Natural killer cell (primary cell): ENCODE measurements at regions not wholly inside any gene's neighbourhood (a gene's known extent, or its start where the extent isn't known, plus 50 kb on each side); places are given as distances from the start of the nearest gene placed in this dataset.

Experiments
- ATAC-seq, 3 donors: fragments of 150-1000 bp in 2 of 3; fragments of 200-7000 bp in 1 of 3; cut with Tn5 transposase; 1 replicate in 1 of 3; 2 replicates in 2 of 3; pipeline ENCODE4 v1.10.0; 2021; ENCODE audit warnings: mild to moderate bottlenecking in 2 of 3, moderate library complexity in 2 of 3
- DNase-seq, 2 donors: peaks; one replicate each; pipeline versions ENCODE4 v3.0.0 to v3.0.0-alpha.2; 2013 to 2021; ENCODE audit warnings: mixed read lengths in 1 of 2
- H3K27ac ChIP-seq: one replicate; pipeline ENCODE4 v1.5.1; 2013; ENCODE audit warnings: mild to moderate bottlenecking, low read length
- H3K27me3 ChIP-seq: one replicate; pipeline ENCODE4 v1.6.1; 2013; ENCODE audit warnings: low read length; ENCODE audit not compliant: control insufficient read depth, insufficient read depth
- H3K36me3 ChIP-seq: one replicate; pipeline ENCODE4 v1.6.1; 2013; ENCODE audit warnings: low read length; ENCODE audit not compliant: control insufficient read depth, insufficient read depth
- H3K4me1 ChIP-seq: one replicate; pipeline ENCODE4 v1.6.1; 2013; ENCODE audit warnings: low read length; ENCODE audit not compliant: control insufficient read depth, insufficient read depth
- H3K4me3 ChIP-seq: one replicate; pipeline ENCODE4 v1.5.1; 2013; ENCODE audit warnings: low read length
- H3K9me3 ChIP-seq: one replicate; pipeline ENCODE4 v1.6.1; 2013; ENCODE audit warnings: low read length; ENCODE audit not compliant: control insufficient read depth, insufficient read depth
- H3K27ac Mint-ChIP-seq, 2 donors: one replicate each; pipeline ENCODE4 v1.8.0; 2022; ENCODE audit warnings: mild to moderate bottlenecking in 2 of 2, mixed read lengths in 2 of 2, moderate library complexity in 1 of 2
- H3K27me3 Mint-ChIP-seq, 2 donors: one replicate each; pipeline ENCODE4 v1.8.0; 2022; ENCODE audit warnings: low read depth in 2 of 2, mixed read lengths in 2 of 2
- H3K36me3 Mint-ChIP-seq: one replicate; pipeline ENCODE4 v1.8.0; 2022; ENCODE audit warnings: mixed read lengths
- H3K4me1 Mint-ChIP-seq, 2 donors: one replicate each; pipeline ENCODE4 v1.8.0; 2022; ENCODE audit warnings: mixed read lengths in 2 of 2
- H3K4me3 Mint-ChIP-seq: one replicate; pipeline ENCODE4 v1.8.0; 2022; ENCODE audit warnings: mild to moderate bottlenecking, moderate library complexity, mixed read lengths
- H3K9me3 Mint-ChIP-seq, 2 donors: one replicate each; pipeline ENCODE4 v1.8.0; 2022; ENCODE audit warnings: mixed read lengths in 2 of 2
- CTCF ChIP-seq: fragments of 200-600 bp; IDR thresholded peaks from one replicate; pipeline ENCODE4 v1.8.0; 2022; ENCODE audit warnings: antibody characterized with exemption
- WGBS: methylation state at CpG from one replicate; pipeline ENCODE4 v1.1.7; 2013; ENCODE audit warnings: missing lambda C conversion rate; ENCODE audit not compliant: insufficient coverage; 5-methylcytosine and 5-hydroxymethylcytosine counted together
- intact Hi-C: fragments of 100-400 bp; cut with micrococcal nuclease; formaldehyde crosslinking; loops from one replicate; pipeline ENCODE4 v1.14.2; 2022

GRCh38 chr3:118597184-118597583 lies 437.5 kb downstream of the IGSF11 start:
- Mint-ChIP-seq H3K27me3 (no peaks in the 10 kb centered on the region), H3K27ac (no peak overlapping the region), H3K9me3 (peaks cover 5 to 7% of the 10 kb centered on the region in 2 donors), H3K4me3 (no peak overlapping the region), H3K4me1 (no peaks in the 10 kb centered on the region), H3K36me3 (no peaks in the 10 kb centered on the region)
- Histone ChIP-seq H3K9me3 (no peaks in the 10 kb centered on the region), H3K36me3 (no peaks in the 10 kb centered on the region), H3K4me3 (no peak overlapping the region), H3K27me3 (no peaks in the 10 kb centered on the region), H3K27ac (no peak overlapping the region), H3K4me1 (no peaks in the 10 kb centered on the region)
- TF ChIP-seq CTCF: no peak
- no peak for ATAC-seq
- intact Hi-C loops: no loop called here
- DNase-seq: no peak

- intact Hi-C loops: no loop called here
- H3K9me3 Mint-ChIP-seq: peaks cover 12 to 14% of the 10 kb centered on the region in 2 donors
- no peaks in the 10 kb centered on the region for H3K27me3 ChIP-seq
- H3K4me3 Mint-ChIP-seq: no peak overlapping the region
- no peak for ATAC-seq
- H3K4me1 Mint-ChIP-seq: no peaks in the 10 kb centered on the region
- no peak overlapping the region for H3K4me3 ChIP-seq
- DNase-seq: no peak
- H3K9me3 ChIP-seq: no peaks in the 10 kb centered on the region
- TF ChIP-seq CTCF: no peak
- H3K36me3 Mint-ChIP-seq: peaks cover 8% of the 10 kb centered on the region
- H3K4me1 ChIP-seq: no peaks in the 10 kb centered on the region
- H3K27me3 Mint-ChIP-seq: no peaks in the 10 kb centered on the region
- no peak overlapping the region for H3K27ac ChIP-seq
- no peaks in the 10 kb centered on the region for H3K36me3 ChIP-seq
- WGBS: 91% methylated on average over 5 of the region's 5 CpGs
- no peak overlapping the region for H3K27ac Mint-ChIP-seq
Observed at GRCh38 chr3:118607915-118608820, 426.5 kb downstream of the IGSF11 start.

- no peak for ATAC-seq
- no peaks in the 10 kb centered on the region for H3K27me3 Mint-ChIP-seq
- no peak overlapping the region for H3K27ac Mint-ChIP-seq
- peaks cover 3% of the 10 kb centered on the region for H3K9me3 ChIP-seq
- H3K36me3 Mint-ChIP-seq: no peaks in the 10 kb centered on the region
- no peaks in the 10 kb centered on the region for H3K4me1 ChIP-seq
- H3K27me3 ChIP-seq: no peaks in the 10 kb centered on the region
- no peak overlapping the region for H3K27ac ChIP-seq
- H3K4me3 ChIP-seq: no peak overlapping the region
- no peak overlapping the region for H3K4me3 Mint-ChIP-seq
- peaks cover 3 to 6% of the 10 kb centered on the region in 2 donors for H3K9me3 Mint-ChIP-seq
- intact Hi-C loops: no loop called here
- no peak for DNase-seq
- H3K4me1 Mint-ChIP-seq: no peaks in the 10 kb centered on the region
- no peaks in the 10 kb centered on the region for H3K36me3 ChIP-seq
- TF ChIP-seq CTCF: no peak
- WGBS: 13% methylated on average over 3 of the region's 3 CpGs
Observed at GRCh38 chr3:118618247-118619040, 416.2 kb downstream of the IGSF11 start.
